ENCODE measurements at regions not wholly inside any gene's neighbourhood (a gene's known extent, or its start where the extent isn't known, plus 50 kb on each side); places are given as distances from the start of the nearest gene placed in this dataset.

GRCh38 chr11:92866679-92867282, 102.7 kb upstream of the MTNR1B start:
- TF ChIP-seq CTCF (IDR thresholded peaks at IDR 0.05) (no peak), EP300 (IDR thresholded peaks at IDR 0.05) (no peak)
